Sigmoid colon (tissue), 6 donors: ENCODE measurements at regions not wholly inside any gene's neighbourhood (a gene's known extent, or its start where the extent isn't known, plus 50 kb on each side); places are given as distances from the start of the nearest gene placed in this dataset.

Source experiments
- DNase-seq: peaks from one replicate; pipeline ENCODE4 v3.0.0-alpha.2; 2019
- H3K27ac ChIP-seq, 4 donors: fragments of 200-600 bp; sonication (generic); one replicate each; pipeline ENCODE4 v1.5.1; 2016 to 2019; ENCODE audit warnings: mild to moderate bottlenecking in 1 of 4
- H3K27me3 ChIP-seq, 3 donors: fragments of 200-600 bp; sonication (generic); one replicate each; pipeline ENCODE4 v1.5.1; 2019; ENCODE audit warnings: mild to moderate bottlenecking in 1 of 3
- H3K36me3 ChIP-seq, 4 donors: fragments of 200-600 bp; sonication (generic); one replicate each; pipeline ENCODE4 v1.5.1; 2016 to 2019
- H3K4me1 ChIP-seq, 4 donors: fragments of 200-600 bp; sonication (generic); one replicate each; pipeline ENCODE4 v1.5.1; 2017 to 2019
- H3K4me3 ChIP-seq, 4 donors: fragments of 200-600 bp; sonication (generic); one replicate each; pipeline ENCODE4 v1.5.1; 2017 to 2019; ENCODE audit warnings: mild to moderate bottlenecking in 2 of 4, moderate library complexity in 1 of 4
- H3K9me3 ChIP-seq, 4 donors: fragments of 200-600 bp in 3 of 4; sonication (generic) in 3 of 4; one replicate each; pipeline versions ENCODE4 v1.5.1 to v1.6.1; 2013 to 2019
- EP300 ChIP-seq, 4 donors: sonication (generic); formaldehyde crosslinking; IDR thresholded peaks; one replicate each; pipeline ENCODE4 v1.6.1; 2017; ENCODE audit warnings: antibody characterized with exemption in 4 of 4
- POLR2A ChIP-seq, 2 donors: fragments of 450-650 bp; IDR thresholded peaks; one replicate each; pipeline ENCODE4 v1.6.1; 2016; ENCODE audit warnings: antibody characterized with exemption in 2 of 2, mild to moderate bottlenecking in 2 of 2, moderate library complexity in 2 of 2
- POLR2AphosphoS5 ChIP-seq, 4 donors: sonication (generic); formaldehyde crosslinking; IDR thresholded peaks; one replicate each; pipeline ENCODE4 v1.6.1; 2017; ENCODE audit warnings: antibody characterized with exemption in 4 of 4
- WGBS, 2 donors: extraction: QIAGEN DNeasy Blood & Tissue Kit; methylation state at CpG; one replicate each; pipeline ENCODE4 v1.1.7; 2013; 5-methylcytosine and 5-hydroxymethylcytosine counted together
- intact Hi-C: fragments of 100-400 bp; cut with DNase I; formaldehyde crosslinking; loops from one replicate; pipeline ENCODE4 v1.15.1; 2023
- TF ChIP-seq, protein P1 (sequence below), 4 experiments: fragments of 450-650 bp in 3 of 4; fragments of 200-600 bp in 1 of 4; IDR thresholded peaks; one replicate each; pipeline ENCODE4 v1.5.1; 2016 to 2019; ENCODE audit warnings: antibody characterized with exemption in 4 of 4, mild to moderate bottlenecking in 3 of 4, moderate library complexity in 2 of 4
- donor health status: healthy with polysubstance abuse.
- donor health status: healthy.

DNA sequence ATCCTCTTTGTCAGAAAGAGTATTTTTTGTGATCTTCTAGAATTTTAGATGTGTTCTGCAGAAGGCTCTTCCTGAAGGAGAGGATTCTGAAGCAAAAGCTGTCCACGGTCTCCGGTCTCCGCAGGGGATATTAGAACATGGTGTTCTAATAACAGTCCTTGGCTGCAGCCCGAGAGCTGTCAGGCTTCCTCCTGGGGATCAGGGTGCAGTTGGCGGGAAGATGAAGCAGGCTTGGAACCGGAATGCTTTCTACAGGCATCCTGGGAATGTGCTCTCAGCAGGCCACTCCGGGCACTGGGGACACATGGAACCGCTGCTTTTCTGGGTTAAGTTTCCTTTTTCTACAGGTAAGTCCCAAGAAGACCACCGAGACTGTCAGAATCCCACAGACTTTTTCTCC lies 118.6 kb upstream of the PARD3 start:
- TF ChIP-seq POLR2AphosphoS5 (IDR thresholded peaks at IDR 0.05) (peak in 3 of 4 donors; percentile 29 to 61 (median 58)), POLR2A (IDR thresholded peaks at IDR 0.05) (no peak), EP300 (IDR thresholded peaks at IDR 0.05) (peak in 1 of 4 donors; percentile 35)
- DNase-seq: peak; percentile 87
- no peaks in the 10 kb centered on the region for H3K9me3 ChIP-seq
- no peaks in the 10 kb centered on the region for H3K27me3 ChIP-seq
- no peak overlapping the region for H3K4me3 ChIP-seq
- H3K36me3 ChIP-seq: no peaks in the 10 kb centered on the region
- H3K27ac ChIP-seq: peak overlapping the region; percentile 51 to 71 (median 54)
- intact Hi-C loops: no loop called here
- H3K4me1 ChIP-seq: peaks cover 0 to 19% (median 14%) of the 10 kb centered on the region in 4 donors
- 76 to 86% methylated on average over 9 of the region's 9 CpGs for WGBS, 2 donors

DNA sequence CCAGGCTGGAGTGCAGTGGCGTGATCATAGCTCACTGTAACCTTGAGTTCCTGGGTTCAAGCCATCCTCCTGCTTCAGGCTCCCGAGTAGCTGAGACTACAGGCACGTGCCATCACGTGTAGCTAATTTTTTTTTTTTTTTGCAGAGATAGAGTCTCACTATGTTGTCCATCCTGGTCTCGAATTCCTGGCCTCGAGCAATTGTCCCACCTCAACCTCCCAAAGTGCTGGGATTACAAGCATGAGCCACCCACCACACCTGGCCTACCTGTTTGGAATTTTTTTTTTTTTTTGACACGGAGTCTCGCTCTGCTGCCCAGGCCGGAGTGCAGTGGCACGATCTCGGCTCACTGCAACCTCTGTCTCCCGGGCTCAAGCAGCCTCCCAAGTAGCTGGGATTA lies 117.1 kb upstream of the PARD3 start:
- Histone ChIP-seq H3K27me3 (no peaks in the 10 kb centered on the region), H3K27ac (no peak overlapping the region), H3K36me3 (no peaks in the 10 kb centered on the region), H3K4me3 (no peak overlapping the region), H3K9me3 (no peaks in the 10 kb centered on the region), H3K4me1 (peaks cover 0 to 19% (median 14%) of the 10 kb centered on the region in 4 donors)
- intact Hi-C loops: no loop called here
- 92 to 94% methylated on average over 12 of the region's 12 CpGs for WGBS, 2 donors
- no peak for TF ChIP-seq POLR2AphosphoS5 (IDR thresholded peaks at IDR 0.05)
- TF ChIP-seq, protein P1, sequence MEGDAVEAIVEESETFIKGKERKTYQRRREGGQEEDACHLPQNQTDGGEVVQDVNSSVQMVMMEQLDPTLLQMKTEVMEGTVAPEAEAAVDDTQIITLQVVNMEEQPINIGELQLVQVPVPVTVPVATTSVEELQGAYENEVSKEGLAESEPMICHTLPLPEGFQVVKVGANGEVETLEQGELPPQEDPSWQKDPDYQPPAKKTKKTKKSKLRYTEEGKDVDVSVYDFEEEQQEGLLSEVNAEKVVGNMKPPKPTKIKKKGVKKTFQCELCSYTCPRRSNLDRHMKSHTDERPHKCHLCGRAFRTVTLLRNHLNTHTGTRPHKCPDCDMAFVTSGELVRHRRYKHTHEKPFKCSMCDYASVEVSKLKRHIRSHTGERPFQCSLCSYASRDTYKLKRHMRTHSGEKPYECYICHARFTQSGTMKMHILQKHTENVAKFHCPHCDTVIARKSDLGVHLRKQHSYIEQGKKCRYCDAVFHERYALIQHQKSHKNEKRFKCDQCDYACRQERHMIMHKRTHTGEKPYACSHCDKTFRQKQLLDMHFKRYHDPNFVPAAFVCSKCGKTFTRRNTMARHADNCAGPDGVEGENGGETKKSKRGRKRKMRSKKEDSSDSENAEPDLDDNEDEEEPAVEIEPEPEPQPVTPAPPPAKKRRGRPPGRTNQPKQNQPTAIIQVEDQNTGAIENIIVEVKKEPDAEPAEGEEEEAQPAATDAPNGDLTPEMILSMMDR (IDR thresholded peaks at IDR 0.05): no peak
- no peak for TF ChIP-seq EP300 (IDR thresholded peaks at IDR 0.05)
- no peak for TF ChIP-seq POLR2A (IDR thresholded peaks at IDR 0.05)
- no peak for DNase-seq

DNA sequence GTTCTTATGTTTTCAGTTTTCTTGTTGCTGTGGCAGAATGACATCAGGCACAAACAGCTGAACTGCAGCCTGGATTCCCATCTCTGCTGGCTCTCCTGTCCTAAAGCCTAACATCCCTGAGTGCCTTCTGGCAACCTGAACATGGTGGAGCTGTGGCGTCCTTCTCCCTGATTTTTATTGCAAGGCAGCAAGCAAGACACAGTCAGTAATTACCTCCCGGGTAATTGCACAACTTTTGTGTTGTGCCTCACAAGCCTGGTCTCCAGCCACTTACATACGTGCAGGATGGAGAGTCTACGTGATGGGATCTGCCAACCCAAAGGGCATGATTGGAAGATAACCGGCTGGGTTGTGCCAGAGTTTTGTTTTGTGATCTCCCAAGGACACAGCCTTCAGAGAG lies 116.1 kb upstream of the PARD3 start:
- Histone ChIP-seq H3K27me3 (no peaks in the 10 kb centered on the region), H3K27ac (no peak overlapping the region), H3K9me3 (no peaks in the 10 kb centered on the region), H3K36me3 (no peaks in the 10 kb centered on the region), H3K4me1 (peaks cover 0 to 19% (median 14%) of the 10 kb centered on the region in 4 donors), H3K4me3 (no peak overlapping the region)
- TF ChIP-seq, protein P1 (IDR thresholded peaks at IDR 0.05): no peak
- TF ChIP-seq POLR2A (IDR thresholded peaks at IDR 0.05) (no peak), EP300 (IDR thresholded peaks at IDR 0.05) (no peak), POLR2AphosphoS5 (IDR thresholded peaks at IDR 0.05) (no peak)
- intact Hi-C loops: no loop called here
- 76 to 85% methylated on average over 5 of the region's 5 CpGs for WGBS, 2 donors
- no peak for DNase-seq

DNA sequence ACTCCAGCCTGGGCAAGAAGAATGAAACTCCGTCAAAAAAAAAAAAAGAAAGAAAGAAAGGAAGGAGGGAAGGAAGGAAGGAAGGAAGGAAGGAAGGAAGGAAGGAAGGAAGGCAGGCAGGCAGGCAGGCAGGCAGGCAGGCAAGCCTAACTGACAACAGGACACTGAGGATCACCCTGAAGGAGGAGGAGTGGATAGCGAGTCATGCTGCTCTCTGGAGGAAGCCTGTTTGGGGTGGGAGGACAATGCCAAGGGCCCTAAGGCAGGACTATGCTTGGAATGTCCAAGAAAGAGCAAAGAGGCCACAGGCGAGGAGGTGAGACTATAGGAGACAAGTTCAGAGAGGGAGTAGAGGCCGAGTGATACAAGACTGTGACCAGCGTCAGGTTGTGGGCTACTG lies 107.0 kb upstream of the PARD3 start:
- Histone ChIP-seq H3K9me3 (peaks cover 0 to 12% (median 4%) of the 10 kb centered on the region in 4 donors), H3K4me1 (no peaks in the 10 kb centered on the region), H3K27me3 (no peaks in the 10 kb centered on the region), H3K4me3 (no peak overlapping the region), H3K36me3 (no peaks in the 10 kb centered on the region), H3K27ac (no peak overlapping the region)
- intact Hi-C loops: no loop called here
- WGBS, 2 donors: 95 to 96% methylated on average over 5 of the region's 5 CpGs
- DNase-seq: no peak
- TF ChIP-seq EP300 (IDR thresholded peaks at IDR 0.05): no peak
- TF ChIP-seq, protein P1 (IDR thresholded peaks at IDR 0.05): no peak
- TF ChIP-seq POLR2AphosphoS5 (IDR thresholded peaks at IDR 0.05): no peak

DNA sequence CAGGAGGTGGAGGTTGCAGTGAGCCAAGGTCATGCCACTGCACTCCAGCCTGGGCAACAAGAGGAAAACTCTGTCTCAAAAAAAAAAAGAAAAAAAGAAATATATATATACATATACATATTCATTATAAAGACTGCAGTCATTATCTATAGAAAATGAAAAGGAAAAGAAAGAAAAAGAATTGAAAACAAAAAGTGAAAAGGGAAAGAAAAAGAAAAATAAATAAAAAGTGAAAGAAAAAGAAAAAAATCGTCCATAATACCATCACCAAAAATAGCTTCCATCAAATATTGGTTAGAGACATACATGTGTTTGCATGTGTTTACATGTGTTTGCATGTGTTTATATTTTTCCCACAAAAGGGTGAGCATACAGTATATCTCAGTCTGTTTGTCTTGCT lies 105.5 kb upstream of the PARD3 start:
- TF ChIP-seq, protein P1 (IDR thresholded peaks at IDR 0.05): no peak
- no peak for TF ChIP-seq POLR2A (IDR thresholded peaks at IDR 0.05)
- no peak for TF ChIP-seq EP300 (IDR thresholded peaks at IDR 0.05)
- TF ChIP-seq POLR2AphosphoS5 (IDR thresholded peaks at IDR 0.05): no peak
- H3K4me3 ChIP-seq: no peak overlapping the region
- intact Hi-C loops: no loop called here
- H3K4me1 ChIP-seq: no peaks in the 10 kb centered on the region
- H3K9me3 ChIP-seq: peaks cover 0 to 12% (median 4%) of the 10 kb centered on the region in 4 donors
- DNase-seq: no peak
- no peaks in the 10 kb centered on the region for H3K36me3 ChIP-seq
- WGBS, 2 donors: 70 to 75% methylated on average over 1 of the region's 1 CpG
- no peaks in the 10 kb centered on the region for H3K27me3 ChIP-seq
- no peak overlapping the region for H3K27ac ChIP-seq
